BE2C (cell line): ENCODE measurements at regions not wholly inside any gene's neighbourhood (a gene's known extent, or its start where the extent isn't known, plus 50 kb on each side); places are given as distances from the start of the nearest gene placed in this dataset.

Source experiments
- DNase-seq: peaks from one replicate; pipeline ENCODE4 v3.0.0-alpha.2; 2020
- H3K27me3 ChIP-seq: fragments of 250-450 bp; sonication (Bioruptor Pico); 2 replicates; pipeline ENCODE4 v1.5.1; 2020; ENCODE audit warnings: mild to moderate bottlenecking
- H3K36me3 ChIP-seq: fragments of 250-450 bp; sonication (Bioruptor Pico); 2 replicates; pipeline ENCODE4 v1.5.1; 2020; ENCODE audit warnings: mild to moderate bottlenecking
- H3K4me1 ChIP-seq: fragments of 250-450 bp; sonication (Bioruptor Pico); 2 replicates; pipeline ENCODE4 v1.5.1; 2020
- H3K4me3 ChIP-seq: 2 replicates; pipeline ENCODE4 v1.5.1; 2011; ENCODE audit warnings: low read depth, low read length
- H3K9me3 ChIP-seq: fragments of 250-450 bp; sonication (Bioruptor Pico); 2 replicates; pipeline ENCODE4 v1.5.1; 2020
- CTCF ChIP-seq: IDR thresholded peaks from 2 replicates; pipeline ENCODE4 v1.5.1; 2012; ENCODE audit warnings: mild to moderate bottlenecking, low read depth, low read length

- Histone ChIP-seq H3K36me3 (no peaks in the 10 kb centered on the region), H3K9me3 (no peaks in the 10 kb centered on the region), H3K4me3 (no peak overlapping the region), H3K27me3 (no peaks in the 10 kb centered on the region), H3K4me1 (no peaks in the 10 kb centered on the region)
- no peak for DNase-seq
- no peak for TF ChIP-seq CTCF
These were observed 1289.1 kb downstream of the STIM2 start for GRCh38 chr4:28149762-28150161.

- TF ChIP-seq CTCF, result no peak
- DNase-seq, result no peak
- Histone ChIP-seq H3K4me1 (no peaks in the 10 kb centered on the region), H3K27me3 (no peaks in the 10 kb centered on the region), H3K9me3 (no peaks in the 10 kb centered on the region), H3K36me3 (no peaks in the 10 kb centered on the region), H3K4me3 (no peak overlapping the region)
These were observed 1290.7 kb downstream of the STIM2 start for GRCh38 chr4:28151314-28151713.

- Histone ChIP-seq H3K4me1 (no peaks in the 10 kb centered on the region), H3K4me3 (no peak overlapping the region), H3K9me3 (no peaks in the 10 kb centered on the region), H3K36me3 (no peaks in the 10 kb centered on the region), H3K27me3 (no peaks in the 10 kb centered on the region)
- no peak for TF ChIP-seq CTCF
- DNase-seq, result no peak
These were observed 1306.8 kb downstream of the STIM2 start for GRCh38 chr4:28167411-28167810.

GRCh38 chr4:28176942-28177341, 1316.3 kb downstream of the STIM2 start:
- TF ChIP-seq CTCF, result no peak
- no peaks in the 10 kb centered on the region for H3K36me3 ChIP-seq
- DNase-seq, result no peak
- no peak overlapping the region for H3K4me3 ChIP-seq
- no peaks in the 10 kb centered on the region for H3K4me1 ChIP-seq
- no peaks in the 10 kb centered on the region; the same call in 1 of the 2 replicates for H3K9me3 ChIP-seq
- no peaks in the 10 kb centered on the region for H3K27me3 ChIP-seq

- TF ChIP-seq CTCF, result no peak
- no peaks in the 10 kb centered on the region for H3K27me3 ChIP-seq
- H3K4me1 ChIP-seq, result no peaks in the 10 kb centered on the region
These were observed 1317.0 kb downstream of the STIM2 start for GRCh38 chr4:28177641-28178040.

GRCh38 chr4:28179126-28179525, 1318.5 kb downstream of the STIM2 start:
- DNase-seq, result no peak
- H3K27me3 ChIP-seq, result no peaks in the 10 kb centered on the region
- no peak for TF ChIP-seq CTCF
- no peaks in the 10 kb centered on the region for H3K36me3 ChIP-seq
- H3K4me3 ChIP-seq, result no peak overlapping the region
- H3K4me1 ChIP-seq, result no peaks in the 10 kb centered on the region
- no peaks in the 10 kb centered on the region; the same call in 1 of the 2 replicates for H3K9me3 ChIP-seq

More at GRCh38 chr4:28177641-28178040, 1317.0 kb downstream of the STIM2 start:
- no peaks in the 10 kb centered on the region; the same call in 1 of the 2 replicates for H3K9me3 ChIP-seq
- no peak overlapping the region for H3K4me3 ChIP-seq
- DNase-seq, result no peak
- H3K36me3 ChIP-seq, result no peaks in the 10 kb centered on the region
